ENCODE measurements at regions not wholly inside any gene's neighbourhood (a gene's known extent, or its start where the extent isn't known, plus 50 kb on each side); places are given as distances from the start of the nearest gene placed in this dataset.

GRCh38 chr6:85396159-85396808 lies 53.6 kb upstream of the NT5E start:
- no peak for DNase-seq
- intact Hi-C loops (cut with DNase I, micrococcal nuclease), result no loop called here
- peak; percentile 85 for ATAC-seq

- DNase-seq, result no peak
- ATAC-seq, result no peak
- intact Hi-C loops (cut with DNase I, micrococcal nuclease), result no loop called here
Measured at GRCh38 chr6:85395746-85396145, 54.1 kb upstream of the NT5E start.

- DNase-seq (no peak), ATAC-seq (no peak)
- intact Hi-C loops (cut with DNase I, micrococcal nuclease), result no loop called here
Measured at GRCh38 chr6:85394853-85395538, 54.9 kb upstream of the NT5E start.

- ATAC-seq (no peak), DNase-seq (no peak)
- intact Hi-C loops (cut with DNase I, micrococcal nuclease), result no loop called here
Measured at GRCh38 chr6:85394199-85394598, 55.7 kb upstream of the NT5E start.

- no peak for DNase-seq
- no peak for ATAC-seq
- intact Hi-C loops (cut with DNase I, micrococcal nuclease), result no loop called here
Measured at GRCh38 chr6:85392379-85392778, 57.5 kb upstream of the NT5E start.

GRCh38 chr6:85390775-85391174 lies 59.1 kb upstream of the NT5E start:
- ATAC-seq (peak; percentile 38), DNase-seq (no peak)
- intact Hi-C loops (cut with DNase I, micrococcal nuclease), result no loop called here

- ATAC-seq, result peak; percentile 97
- intact Hi-C loops (cut with DNase I, micrococcal nuclease), result no loop called here
- peak; percentile 35 to 78 for DNase-seq
Measured at GRCh38 chr6:85390105-85390728, 59.7 kb upstream of the NT5E start.

- intact Hi-C loops (cut with DNase I, micrococcal nuclease), result no loop called here
- no peak for DNase-seq
- no peak for ATAC-seq
Measured at GRCh38 chr6:85389151-85389797, 60.6 kb upstream of the NT5E start.

- intact Hi-C loops (cut with DNase I, micrococcal nuclease), result no loop called here
- ATAC-seq (no peak), DNase-seq (no peak)
Measured at GRCh38 chr6:85388531-85388930, 61.4 kb upstream of the NT5E start.

GRCh38 chr6:85385636-85386315 lies 64.1 kb upstream of the NT5E start:
- DNase-seq (no peak), ATAC-seq (no peak)
- intact Hi-C loops (cut with DNase I, micrococcal nuclease), result no loop called here

GRCh38 chr6:85383042-85383441 lies 66.8 kb upstream of the NT5E start:
- intact Hi-C loops (cut with DNase I, micrococcal nuclease), result no loop called here
- DNase-seq (no peak), ATAC-seq (peak; percentile 34)

- intact Hi-C loops (cut with DNase I, micrococcal nuclease), result no loop called here
- no peak for ATAC-seq
- no peak for DNase-seq
Measured at GRCh38 chr6:85382541-85382940, 67.3 kb upstream of the NT5E start.

- no peak for DNase-seq
- intact Hi-C loops (cut with DNase I, micrococcal nuclease), result no loop called here
- no peak for ATAC-seq
Measured at GRCh38 chr6:85372915-85373270, 77.0 kb upstream of the NT5E start.

- DNase-seq (no peak), ATAC-seq (peak; percentile 56)
- intact Hi-C loops (cut with DNase I, micrococcal nuclease), result no loop called here
Measured at GRCh38 chr6:85372188-85372914, 77.5 kb upstream of the NT5E start.

GRCh38 chr6:85368631-85369030 lies 81.3 kb upstream of the NT5E start:
- intact Hi-C loops (cut with DNase I, micrococcal nuclease), result no loop called here
- ATAC-seq (no peak), DNase-seq (no peak)

GRCh38 chr6:85364344-85364743 lies 85.5 kb upstream of the NT5E start:
- no peak for ATAC-seq
- DNase-seq, result no peak
- intact Hi-C loops (cut with DNase I, micrococcal nuclease), result no loop called here

- ATAC-seq (no peak), DNase-seq (no peak)
- intact Hi-C loops (cut with DNase I, micrococcal nuclease), result no loop called here
Measured at GRCh38 chr6:85363870-85364269, 86.0 kb upstream of the NT5E start.

- intact Hi-C loops (cut with DNase I, micrococcal nuclease), result no loop called here
- no peak for DNase-seq
- ATAC-seq, result no peak
Measured at GRCh38 chr6:85362652-85363310, 87.1 kb upstream of the NT5E start.

Measured in left colon (tissue), 2 donors.